Neural cell (in vitro differentiated cells): ENCODE measurements at regions not wholly inside any gene's neighbourhood (a gene's known extent, or its start where the extent isn't known, plus 50 kb on each side); places are given as distances from the start of the nearest gene placed in this dataset.

Source experiments
- H2AFZ ChIP-seq: fragments of 200-600, 300-800 bp; sonication (generic), shearing (Covaris generic); 2 replicates; pipeline ENCODE4 v1.6.0; 2014; ENCODE audit warnings: low read depth, mild to moderate bottlenecking, antibody characterized with exemption, low read length, moderate library complexity
- H3F3A ChIP-seq: fragments of 200-600 bp; shearing (Covaris generic); 2 replicates; pipeline ENCODE4 v1.6.1; 2016; ENCODE audit warnings: mild to moderate bottlenecking, moderate library complexity, mixed read lengths, antibody characterized with exemption, low read length; ENCODE audit not compliant: insufficient read depth, poor library complexity, severe bottlenecking
- H3K27ac ChIP-seq: fragments of 200-600, 300-800 bp; sonication (generic), shearing (Covaris generic); 2 replicates; pipeline ENCODE4 v1.5.1; 2014; ENCODE audit warnings: mild to moderate bottlenecking, low read length, moderate library complexity
- H3K27me3 ChIP-seq: fragments of 300-800, 200-600 bp; sonication (generic), shearing (Covaris generic); 2 replicates; pipeline ENCODE4 v1.6.0; 2014; ENCODE audit warnings: mild to moderate bottlenecking, low read depth, low read length, moderate library complexity; ENCODE audit not compliant: insufficient read depth
- H3K36me3 ChIP-seq: fragments of 300-800, 200-600 bp; sonication (generic), shearing (Covaris generic); 2 replicates; pipeline ENCODE4 v1.5.1; 2014; ENCODE audit warnings: mild to moderate bottlenecking, antibody characterized with exemption, low read length, moderate library complexity; ENCODE audit not compliant: insufficient read depth
- H3K4me2 ChIP-seq: fragments of 300-800, 200-600 bp; sonication (generic), shearing (Covaris generic); 2 replicates; pipeline ENCODE4 v1.6.0; 2014; ENCODE audit warnings: mild to moderate bottlenecking, low read length
- H3K4me3 ChIP-seq: fragments of 300-800, 200-600 bp; sonication (generic), shearing (Covaris generic); 2 replicates; pipeline ENCODE4 v1.5.1; 2014; ENCODE audit warnings: mild to moderate bottlenecking, low read length, moderate library complexity
- H3K79me2 ChIP-seq: fragments of 200-600 bp; shearing (Covaris generic); replicated peaks from 2 replicates; pipeline ENCODE4 v1.6.0; 2014; ENCODE audit warnings: mild to moderate bottlenecking, low read length, moderate library complexity; ENCODE audit not compliant: insufficient read depth
- H3K9ac ChIP-seq: fragments of 300-800, 200-600 bp; sonication (generic), shearing (Covaris generic); 2 replicates; pipeline ENCODE4 v1.6.1; 2016; ENCODE audit warnings: mild to moderate bottlenecking, low read length, mixed read lengths
- H3K9me2 ChIP-seq: fragments of 200-600 bp; shearing (Covaris generic); 2 replicates; pipeline ENCODE4 v1.6.1; 2016; ENCODE audit warnings: mild to moderate bottlenecking, low read length, mixed read lengths; ENCODE audit not compliant: insufficient read depth
- H3K9me3 ChIP-seq: fragments of 200-600, 300-800 bp; sonication (generic), shearing (Covaris generic); 2 replicates; pipeline ENCODE4 v1.6.1; 2016; ENCODE audit warnings: mild to moderate bottlenecking, mixed run types, low read length, moderate library complexity, mixed read lengths
- H4K20me1 ChIP-seq: fragments of 200-600 bp; shearing (Covaris generic); 2 replicates; pipeline ENCODE4 v1.6.1; 2016; ENCODE audit warnings: mild to moderate bottlenecking, mixed run types; ENCODE audit not compliant: insufficient read depth
- CTCF ChIP-seq: fragments of 450-650 bp; IDR thresholded peaks from 2 replicates; pipeline ENCODE4 v1.5.1; 2014; ENCODE audit warnings: antibody characterized with exemption, mild to moderate bottlenecking, moderate library complexity; ENCODE audit not compliant: poor library complexity, severe bottlenecking
- EP300 ChIP-seq: fragments of 450-650 bp; conservative IDR thresholded peaks from 2 replicates; pipeline ENCODE4 v1.6.1; 2014; ENCODE audit warnings: antibody characterized with exemption, mild to moderate bottlenecking, moderate library complexity; ENCODE audit not compliant: poor library complexity, severe bottlenecking
- EZH2 ChIP-seq: fragments of 200-600, 300-800 bp; shearing (Covaris generic), sonication (generic); IDR thresholded peaks from 2 replicates; pipeline ENCODE4 v1.6.1; 2014; ENCODE audit warnings: antibody characterized with exemption, low read length, borderline replicate concordance, mild to moderate bottlenecking; ENCODE audit not compliant: insufficient read depth, poor library complexity, severe bottlenecking
- MXI1 ChIP-seq: fragments of 450-650 bp; conservative IDR thresholded peaks from 2 replicates; pipeline ENCODE4 v1.6.1; 2014; ENCODE audit warnings: antibody characterized with exemption, mild to moderate bottlenecking; ENCODE audit not compliant: poor library complexity, severe bottlenecking
- POLR2AphosphoS5 ChIP-seq: IDR thresholded peaks from 2 replicates; pipeline ENCODE4 v1.6.1; 2012
- RAD21 ChIP-seq: fragments of 450-650 bp; conservative IDR thresholded peaks from 2 replicates; pipeline ENCODE4 v1.6.1; 2014; ENCODE audit warnings: antibody characterized with exemption, mild to moderate bottlenecking, moderate library complexity
- REST ChIP-seq: IDR thresholded peaks from 2 replicates; pipeline ENCODE4 v1.6.1; 2012; ENCODE audit warnings: borderline replicate concordance
- SMC3 ChIP-seq: fragments of 450-650 bp; conservative IDR thresholded peaks from 2 replicates; pipeline ENCODE4 v1.6.1; 2014; ENCODE audit warnings: antibody characterized with exemption, mild to moderate bottlenecking, moderate library complexity; ENCODE audit not compliant: poor library complexity
- TAF1 ChIP-seq: IDR thresholded peaks from 2 replicates; pipeline ENCODE4 v1.6.1; 2012; ENCODE audit warnings: low read depth

- TF ChIP-seq POLR2AphosphoS5 (no peak), TAF1 (no peak), EP300 (no peak), RAD21 (no peak), CTCF (no peak), REST (no peak), EZH2 (no peak), MXI1 (no peak), SMC3 (no peak)
- no peaks in the 10 kb centered on the region for H3K9me2 ChIP-seq
- no peak overlapping the region for H3K4me3 ChIP-seq
- no peaks in the 10 kb centered on the region for H3K27me3 ChIP-seq
- no peak overlapping the region for H3K27ac ChIP-seq
- no peaks in the 10 kb centered on the region for H3K79me2 ChIP-seq
- no peaks in the 10 kb centered on the region for H3K36me3 ChIP-seq
- H3K9ac ChIP-seq, result no peak overlapping the region
- H3K9me3 ChIP-seq, result no peaks in the 10 kb centered on the region
- H3F3A ChIP-seq, result no peaks in the 10 kb centered on the region
- H2AFZ ChIP-seq, result no peak overlapping the region
- H4K20me1 ChIP-seq, result no peaks in the 10 kb centered on the region
- H3K4me2 ChIP-seq, result no peak overlapping the region
Measured at GRCh38 chr11:130995266-130995665, 79.0 kb upstream of the SNX19 start.

- H3K27me3 ChIP-seq, result no peaks in the 10 kb centered on the region
- H3K79me2 ChIP-seq, result no peaks in the 10 kb centered on the region
- no peaks in the 10 kb centered on the region for H3F3A ChIP-seq
- H3K36me3 ChIP-seq, result no peaks in the 10 kb centered on the region
- H3K4me2 ChIP-seq, result no peak overlapping the region
- H3K9me3 ChIP-seq, result no peaks in the 10 kb centered on the region
- no peaks in the 10 kb centered on the region for H4K20me1 ChIP-seq
- H3K4me3 ChIP-seq, result no peak overlapping the region
- TF ChIP-seq POLR2AphosphoS5, result no peak
- TF ChIP-seq TAF1, result no peak
- TF ChIP-seq CTCF, result no peak
- TF ChIP-seq MXI1, result no peak
- TF ChIP-seq EP300, result no peak
- TF ChIP-seq EZH2, result no peak
- no peak for TF ChIP-seq REST
- H3K27ac ChIP-seq, result no peak overlapping the region
- no peak overlapping the region for H3K9ac ChIP-seq
- H3K9me2 ChIP-seq, result no peaks in the 10 kb centered on the region
- no peak overlapping the region for H2AFZ ChIP-seq
Measured at GRCh38 chr11:130997278-130997677, 81.0 kb upstream of the SNX19 start.
